MM.1S (cell line): ENCODE measurements at regions not wholly inside any gene's neighbourhood (a gene's known extent, or its start where the extent isn't known, plus 50 kb on each side); places are given as distances from the start of the nearest gene placed in this dataset.

Experiments
- DNase-seq: peaks from one replicate; pipeline ENCODE4 v3.0.0-alpha.2; 2015
- H2AFZ ChIP-seq: fragments of 300-600 bp; sonication (generic); 2 replicates; pipeline ENCODE4 v1.6.0; 2016; ENCODE audit warnings: antibody characterized with exemption, low read length
- H3F3A ChIP-seq: fragments of 300-600 bp; sonication (generic); 2 replicates; pipeline ENCODE4 v1.6.1; 2016; ENCODE audit warnings: mild to moderate bottlenecking, antibody characterized with exemption, low read length, moderate library complexity, mixed read lengths; ENCODE audit not compliant: insufficient read depth
- H3K27ac ChIP-seq: fragments of 300-600 bp; sonication (generic); 2 replicates; pipeline ENCODE4 v1.5.1; 2016; ENCODE audit warnings: mild to moderate bottlenecking, low read length
- H3K27me3 ChIP-seq: fragments of 300-600 bp; sonication (generic); replicated peaks from 2 replicates; pipeline ENCODE4 v1.6.0; 2016; ENCODE audit warnings: low read length; ENCODE audit not compliant: insufficient read depth
- H3K36me3 ChIP-seq: fragments of 300-600 bp; sonication (generic); replicated peaks from 2 replicates; pipeline ENCODE4 v1.6.1; 2016; ENCODE audit warnings: mild to moderate bottlenecking, low read length, mixed read lengths; ENCODE audit not compliant: insufficient read depth
- H3K4me1 ChIP-seq: fragments of 300-600 bp; sonication (generic); 2 replicates; pipeline ENCODE4 v1.6.1; 2016; ENCODE audit warnings: low read length, mixed read lengths
- H3K4me2 ChIP-seq: fragments of 300-600 bp; sonication (generic); 2 replicates; pipeline ENCODE4 v1.6.0; 2016; ENCODE audit warnings: low read depth, low read length
- H3K4me3 ChIP-seq: fragments of 300-600 bp; sonication (generic); 2 replicates; pipeline ENCODE4 v1.5.1; 2016; ENCODE audit warnings: low read length, mixed read lengths
- H3K79me2 ChIP-seq: fragments of 300-600 bp; sonication (generic); 2 replicates; pipeline ENCODE4 v1.6.1; 2016; ENCODE audit warnings: mixed run types, low read length, mixed read lengths
- H3K9ac ChIP-seq: fragments of 300-600 bp; sonication (generic); 2 replicates; pipeline ENCODE4 v1.6.1; 2016; ENCODE audit warnings: low read length, mixed read lengths
- H3K9me2 ChIP-seq: fragments of 300-600 bp; sonication (generic); replicated peaks from 2 replicates; pipeline ENCODE4 v1.6.1; 2016; ENCODE audit warnings: mild to moderate bottlenecking, low read length, mixed read lengths; ENCODE audit not compliant: insufficient read depth
- H3K9me3 ChIP-seq: fragments of 300-600 bp; sonication (generic); replicated peaks from 2 replicates; pipeline ENCODE4 v1.6.1; 2016; ENCODE audit warnings: mild to moderate bottlenecking, low read length, mixed read lengths; ENCODE audit not compliant: insufficient read depth
- H4K20me1 ChIP-seq: fragments of 300-600 bp; sonication (generic); 2 replicates; pipeline ENCODE4 v1.6.1; 2016; ENCODE audit warnings: mild to moderate bottlenecking, low read length, moderate library complexity, mixed read lengths; ENCODE audit not compliant: insufficient read depth
- CTCF ChIP-seq: fragments of 300-600 bp; sonication (generic); IDR thresholded peaks from 2 replicates; pipeline ENCODE4 v1.5.1; 2016; ENCODE audit warnings: antibody characterized with exemption, low read length, mixed read lengths
- EZH2 ChIP-seq: fragments of 300-600 bp; sonication (generic); optimal IDR thresholded peaks from 2 replicates; pipeline ENCODE3; 2017; ENCODE audit warnings: low read depth, mild to moderate bottlenecking, antibody characterized with exemption, low read length, mixed read lengths
- EZH2phosphoT487 ChIP-seq: fragments of 300-600 bp; sonication (generic); IDR thresholded peaks from 2 replicates; pipeline ENCODE4 v1.6.1; 2018; ENCODE audit warnings: antibody characterized with exemption, low read length

DNA sequence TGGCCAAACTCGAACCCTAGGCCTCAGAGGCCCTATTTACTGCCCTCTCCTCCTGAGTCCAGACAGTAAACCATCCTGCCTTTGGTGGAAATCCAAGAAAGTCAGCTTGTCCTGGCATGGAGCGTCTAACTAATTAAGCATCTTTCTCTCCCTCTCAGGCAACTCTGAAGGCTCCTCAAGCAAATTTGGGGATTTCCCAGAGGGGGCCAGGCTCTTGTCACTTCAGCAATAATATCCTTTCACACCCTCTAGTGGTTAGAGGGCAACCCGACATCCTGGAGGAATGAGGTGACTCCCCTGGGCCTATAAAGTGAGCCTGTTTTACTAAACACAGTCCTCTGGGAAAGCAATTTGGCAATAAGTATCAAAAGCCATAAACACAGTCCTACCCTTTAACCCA, 60.4 kb downstream of the NOG start:
- 0 out of 2 replicates have a peak, but pooled peaks cover 5% of the 10 kb centered on the region for H3K4me1 ChIP-seq
- no peaks in the 10 kb centered on the region for H3K79me2 ChIP-seq
- H3K27ac ChIP-seq: no peak overlapping the region
- H2AFZ ChIP-seq: peak overlapping the region; percentile 6; the same call in 1 of the 2 replicates
- H3K9ac ChIP-seq: no peak overlapping the region
- no peaks in the 10 kb centered on the region for H3K36me3 ChIP-seq
- no peaks in the 10 kb centered on the region for H3F3A ChIP-seq
- DNase-seq: peak; percentile 85
- H3K27me3 ChIP-seq: no peaks in the 10 kb centered on the region
- H3K9me3 ChIP-seq: no peaks in the 10 kb centered on the region
- H3K4me3 ChIP-seq: no peak overlapping the region
- no peaks in the 10 kb centered on the region for H3K9me2 ChIP-seq
- no peak overlapping the region for H3K4me2 ChIP-seq
- TF ChIP-seq EZH2 (no peak), CTCF (peak; percentile 81)
- no peaks in the 10 kb centered on the region for H4K20me1 ChIP-seq

GRCh38 chr17:56656701-56657327, 63.3 kb downstream of the NOG start:
- Histone ChIP-seq H3K27me3 (no peaks in the 10 kb centered on the region), H3F3A (no peaks in the 10 kb centered on the region), H3K79me2 (no peaks in the 10 kb centered on the region), H3K9me2 (no peaks in the 10 kb centered on the region), H3K27ac (no peak overlapping the region), H2AFZ (no peak overlapping the region), H4K20me1 (no peaks in the 10 kb centered on the region), H3K4me3 (no peak overlapping the region), H3K9me3 (no peaks in the 10 kb centered on the region), H3K9ac (no peak overlapping the region), H3K4me2 (no peak overlapping the region), H3K4me1 (peaks cover 13% of the 10 kb centered on the region), H3K36me3 (no peaks in the 10 kb centered on the region)
- DNase-seq: no peak
- no peak for TF ChIP-seq CTCF
- TF ChIP-seq EZH2phosphoT487: no peak
- no peak for TF ChIP-seq EZH2

DNA sequence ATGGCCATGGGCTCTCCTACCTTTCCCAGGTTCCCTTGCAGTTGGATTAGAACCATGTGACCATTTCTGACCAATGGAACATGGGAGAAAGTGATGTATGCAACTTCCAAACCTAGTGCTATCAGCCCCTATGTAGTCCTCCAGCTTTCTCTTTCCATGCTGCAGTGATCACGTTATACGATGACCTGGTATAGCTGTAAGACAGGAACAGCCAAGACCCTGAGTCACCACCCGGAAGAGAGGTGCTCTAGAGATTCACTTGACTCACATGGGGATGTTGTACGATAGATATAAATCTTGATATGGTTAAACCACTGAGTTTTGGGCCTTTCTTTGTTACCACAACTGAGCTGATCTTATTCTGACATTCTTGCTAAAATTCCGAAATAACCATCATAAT, 65.1 kb downstream of the NOG start:
- Histone ChIP-seq H2AFZ (no peak overlapping the region), H3K4me1 (peaks cover 10% of the 10 kb centered on the region), H3K36me3 (no peaks in the 10 kb centered on the region), H3K9me2 (no peaks in the 10 kb centered on the region), H3K27ac (no peak overlapping the region), H3K9ac (no peak overlapping the region), H3K9me3 (no peaks in the 10 kb centered on the region), H3K27me3 (no peaks in the 10 kb centered on the region), H3K79me2 (no peaks in the 10 kb centered on the region), H3K4me2 (no peak overlapping the region), H4K20me1 (no peaks in the 10 kb centered on the region), H3K4me3 (no peak overlapping the region), H3F3A (no peaks in the 10 kb centered on the region)
- no peak for DNase-seq
- TF ChIP-seq CTCF (no peak), EZH2phosphoT487 (no peak), EZH2 (no peak)
